GM19452 (cell line): ENCODE measurements at regions not wholly inside any gene's neighbourhood (a gene's known extent, or its start where the extent isn't known, plus 50 kb on each side); places are given as distances from the start of the nearest gene placed in this dataset.

Experiments
- ATAC-seq: cut with Tn5 transposase; IDR thresholded peaks from one replicate; pipeline ENCODE4 v1.9.1; 2021; ENCODE audit not compliant: unreplicated experiment

DNA sequence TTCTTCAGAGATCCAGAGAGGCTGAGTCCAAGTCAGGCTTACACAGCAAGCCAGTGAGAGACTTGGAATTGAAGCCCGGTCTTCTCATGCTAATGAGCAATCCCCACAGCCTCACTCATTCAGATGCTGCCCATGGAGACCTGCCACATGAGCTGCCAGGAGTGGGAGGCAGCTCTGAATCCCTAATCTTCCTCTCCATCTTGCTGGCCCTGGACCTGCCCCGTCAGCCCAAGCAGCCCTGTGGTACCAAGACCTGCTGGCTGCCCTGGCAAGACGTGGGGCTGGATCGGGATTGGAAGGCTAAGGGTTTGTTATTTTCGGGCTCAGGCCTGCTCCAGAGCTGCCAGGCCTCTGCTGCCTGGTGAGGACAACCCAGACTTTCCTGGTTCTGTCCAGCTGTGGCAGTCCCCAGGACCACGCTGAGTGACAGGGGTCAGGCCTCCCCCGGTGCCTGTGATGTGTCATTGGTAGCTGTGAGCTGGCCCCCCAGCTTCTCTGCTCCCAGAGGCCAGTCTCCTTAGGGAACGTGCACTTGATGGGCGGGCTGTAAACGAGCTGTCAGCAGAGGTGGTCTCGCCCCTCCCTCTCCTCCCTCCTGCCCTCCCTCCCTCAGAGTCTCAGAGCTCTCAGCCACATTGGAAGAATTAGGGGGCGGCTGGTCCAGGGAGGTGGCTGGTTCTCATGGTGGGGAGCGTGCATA is 135.0 kb downstream of the FOXD2 start:
- no peak for ATAC-seq

DNA sequence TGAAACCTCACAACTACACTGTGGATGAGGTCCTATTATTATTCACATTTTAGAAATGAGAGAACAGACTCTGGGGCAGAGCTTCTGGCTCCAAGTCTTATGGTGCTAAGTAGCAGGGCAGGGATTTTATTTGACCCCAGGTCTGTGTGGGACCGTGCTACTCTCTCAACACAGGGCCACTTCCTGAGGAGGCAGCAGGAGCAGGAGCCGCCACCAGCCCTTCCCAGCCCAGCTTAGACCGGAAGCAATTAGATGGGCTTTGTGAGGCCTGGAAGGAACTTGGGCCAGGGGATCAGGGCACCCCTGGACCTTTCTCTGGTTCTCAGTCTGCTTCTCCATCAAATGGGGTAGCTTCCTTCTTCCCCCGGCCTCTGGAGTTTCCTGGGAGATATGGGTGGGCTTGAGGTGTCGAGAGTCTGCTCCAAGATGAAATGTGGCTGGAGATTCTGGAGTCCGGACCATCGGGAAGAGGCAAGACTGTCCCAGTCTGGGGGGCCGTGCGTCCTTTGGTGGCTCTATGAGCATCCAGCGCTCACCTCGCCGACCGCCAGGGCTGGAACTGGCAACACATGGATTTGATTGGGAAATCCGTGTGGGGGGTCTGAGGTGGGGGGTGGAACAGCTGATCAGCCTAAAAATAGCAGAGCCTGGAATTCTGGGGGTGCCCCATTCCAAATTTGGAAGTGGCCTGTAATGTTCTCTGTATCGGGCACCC is 136.8 kb downstream of the FOXD2 start:
- ATAC-seq, result no peak

DNA sequence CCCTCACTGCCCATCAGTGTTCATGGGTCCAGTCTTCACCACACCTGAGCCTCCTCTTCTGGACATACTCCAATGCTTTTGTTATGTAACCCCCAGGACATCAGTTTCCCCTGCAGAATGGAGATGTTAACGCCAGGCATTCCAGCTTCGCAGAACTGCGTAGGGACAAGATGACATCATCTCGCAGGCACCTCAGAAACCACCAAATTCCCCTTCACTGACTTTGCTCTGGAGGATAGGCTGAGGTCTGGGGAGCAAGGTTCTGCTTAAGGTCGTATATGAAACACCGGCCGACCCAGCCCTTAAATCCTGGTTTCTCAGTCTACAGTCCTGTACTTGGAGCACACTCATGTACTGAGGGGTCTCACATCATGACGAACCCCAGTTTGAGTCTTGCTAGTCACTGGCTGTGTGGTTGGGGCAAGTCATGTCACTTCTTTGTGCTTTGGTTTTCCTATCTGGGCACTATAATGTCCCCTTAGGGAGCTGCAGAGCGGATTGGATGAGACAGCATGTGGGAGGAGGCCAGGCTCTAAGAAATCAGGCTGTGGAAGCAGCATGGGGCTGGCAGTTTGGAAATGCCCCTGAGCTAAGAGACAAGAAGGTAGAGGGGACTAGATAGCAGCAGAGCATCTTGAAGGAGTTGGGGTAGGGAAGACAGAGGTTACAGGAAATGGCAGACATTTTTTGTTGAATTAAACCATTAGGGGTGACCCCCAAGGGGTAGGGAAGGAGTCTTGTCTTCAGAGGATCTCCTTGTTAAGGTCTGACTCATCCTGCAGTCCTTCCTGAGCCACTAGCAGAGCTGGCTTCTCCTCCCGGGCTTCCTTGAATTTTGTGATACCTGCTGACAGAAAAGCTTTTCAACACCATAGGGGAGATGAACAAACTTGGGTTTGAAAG is 138.3 kb downstream of the FOXD2 start:
- no peak for ATAC-seq

DNA sequence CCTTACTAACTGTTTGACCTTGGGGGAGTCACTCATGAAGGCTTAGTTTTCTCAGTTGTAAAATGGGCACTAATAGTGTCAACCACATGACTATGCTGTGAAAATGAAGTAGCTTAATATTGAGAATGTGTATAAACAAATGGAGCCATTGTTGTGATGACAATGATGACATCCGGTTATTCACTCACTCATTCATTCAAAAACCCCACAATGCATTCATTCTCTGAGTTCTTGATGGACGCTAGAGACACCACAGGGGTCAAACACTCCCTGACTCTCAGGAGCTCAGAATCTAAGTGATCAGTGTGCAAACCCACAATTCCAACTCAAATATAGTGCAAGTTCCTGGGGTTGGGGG is 138.9 kb downstream of the FOXD2 start:
- ATAC-seq, result no peak

DNA sequence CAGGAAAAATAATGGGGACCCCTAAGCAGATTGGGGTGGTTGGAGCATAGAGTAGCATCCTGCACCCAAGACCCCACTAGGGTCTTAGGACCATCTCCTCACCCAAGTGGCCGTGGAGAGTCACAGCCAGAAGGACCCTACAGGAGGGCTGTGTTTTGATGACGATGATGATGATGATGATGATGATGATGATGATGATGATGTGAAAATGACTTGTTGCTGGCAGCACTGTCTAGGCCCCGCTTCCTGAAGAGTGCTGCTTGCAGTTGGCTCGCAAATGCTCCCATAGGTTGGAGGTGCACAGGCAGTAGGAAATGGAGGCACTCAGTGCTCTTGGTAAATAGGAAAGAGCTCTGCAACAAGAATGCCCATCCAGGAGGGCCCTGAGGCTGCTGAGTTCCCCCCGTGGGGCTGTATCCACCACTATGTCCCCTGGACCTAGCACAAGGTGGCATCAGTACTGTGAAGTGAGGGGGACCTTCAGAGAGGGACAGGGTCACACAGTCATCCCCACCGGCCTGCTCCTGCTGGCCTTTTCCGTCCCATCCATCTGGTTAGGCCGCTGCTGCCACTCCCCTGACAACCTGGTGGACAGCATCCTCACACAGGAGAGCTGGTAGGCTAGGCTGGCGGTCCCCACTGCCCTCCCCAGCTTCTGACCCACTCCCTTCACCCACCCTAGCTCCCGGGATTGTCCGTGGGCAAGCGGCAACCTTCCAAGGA is 139.6 kb downstream of the FOXD2 start:
- no peak for ATAC-seq

DNA sequence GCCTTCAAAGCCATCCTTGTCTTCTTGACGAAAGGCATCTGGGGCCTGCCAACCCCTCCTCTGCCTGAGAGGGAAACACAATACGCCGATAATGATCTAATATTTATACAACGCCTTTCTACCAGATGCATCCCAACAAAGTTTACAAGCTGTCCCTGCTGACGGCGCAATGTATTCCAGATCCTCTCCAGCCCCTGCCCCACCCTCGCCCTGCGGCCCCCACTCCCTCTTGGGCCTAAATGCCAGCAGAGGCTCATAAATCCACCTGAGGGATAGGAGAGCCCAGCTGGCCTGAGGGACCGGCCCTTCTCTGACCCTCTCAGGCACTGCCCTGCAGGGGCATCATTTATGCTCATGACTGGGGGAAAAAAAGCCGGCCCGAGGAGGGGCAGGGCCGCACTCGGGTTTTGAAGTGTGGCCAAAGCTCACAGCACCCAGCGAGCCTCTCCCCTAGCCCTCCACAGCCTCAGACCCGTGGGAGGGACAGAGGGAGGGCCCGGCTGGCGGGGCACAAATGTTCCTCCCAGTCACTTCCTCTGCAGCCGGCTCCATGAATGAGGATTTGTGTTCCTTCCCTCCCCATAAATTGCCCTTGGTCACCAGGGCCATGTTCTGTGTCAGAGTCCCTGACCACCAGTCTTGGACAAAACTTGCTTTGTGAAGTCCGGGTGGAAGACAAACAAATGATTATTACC is 140.3 kb downstream of the FOXD2 start:
- no peak for ATAC-seq

DNA sequence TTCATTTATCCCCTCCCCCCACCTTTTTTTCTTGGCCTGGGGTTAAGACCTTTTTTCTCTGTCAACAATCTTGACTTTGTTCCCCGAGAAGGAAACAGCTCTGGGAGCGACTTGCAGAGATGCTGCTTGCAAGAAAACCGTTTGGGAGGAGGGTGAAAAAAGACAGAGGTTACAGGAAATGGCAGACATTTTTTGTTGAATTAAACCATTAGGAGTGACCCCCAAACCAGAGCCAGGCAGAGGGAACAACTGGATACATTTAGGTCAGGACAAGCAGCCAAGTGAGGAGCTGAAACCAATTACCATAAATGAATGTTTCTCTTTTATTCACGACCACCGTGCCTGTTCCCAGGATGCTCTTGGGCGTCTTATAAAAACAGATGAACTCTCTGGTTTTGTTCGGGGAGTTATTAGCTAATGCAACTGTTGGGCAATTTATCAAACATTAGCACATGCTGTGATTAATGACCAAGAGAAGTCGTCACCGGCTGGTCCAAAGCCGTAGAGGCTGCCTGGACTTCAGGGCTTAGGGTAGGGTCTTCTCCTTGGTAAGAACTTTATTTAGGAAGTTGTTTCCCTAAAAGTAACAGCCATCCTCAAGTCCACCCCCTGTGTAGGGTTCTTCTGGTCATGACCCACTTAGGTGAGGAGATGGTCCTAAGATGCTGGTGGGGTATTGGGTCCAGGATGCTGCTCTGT is 141.0 kb downstream of the FOXD2 start:
- ATAC-seq, result no peak

DNA sequence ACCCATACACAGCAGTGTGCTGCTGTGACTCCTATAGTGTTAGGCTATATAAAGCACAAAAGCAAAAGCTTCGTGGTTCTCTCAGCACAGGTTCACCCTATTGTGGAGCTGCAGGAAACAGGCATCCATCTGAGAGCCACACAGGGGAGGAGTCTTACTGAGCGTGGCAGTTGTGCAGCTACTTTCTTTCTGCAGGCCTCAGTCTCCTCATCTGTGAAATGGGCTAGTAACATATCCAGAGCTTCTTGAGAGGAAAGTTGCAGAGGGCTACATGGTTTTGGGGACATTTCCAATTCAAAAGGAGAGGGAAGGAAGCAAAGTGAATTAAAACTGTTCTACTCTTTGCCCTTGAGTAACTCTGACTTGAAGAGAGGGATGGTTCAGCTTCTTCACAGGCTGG is 142.0 kb downstream of the FOXD2 start:
- no peak for ATAC-seq

DNA sequence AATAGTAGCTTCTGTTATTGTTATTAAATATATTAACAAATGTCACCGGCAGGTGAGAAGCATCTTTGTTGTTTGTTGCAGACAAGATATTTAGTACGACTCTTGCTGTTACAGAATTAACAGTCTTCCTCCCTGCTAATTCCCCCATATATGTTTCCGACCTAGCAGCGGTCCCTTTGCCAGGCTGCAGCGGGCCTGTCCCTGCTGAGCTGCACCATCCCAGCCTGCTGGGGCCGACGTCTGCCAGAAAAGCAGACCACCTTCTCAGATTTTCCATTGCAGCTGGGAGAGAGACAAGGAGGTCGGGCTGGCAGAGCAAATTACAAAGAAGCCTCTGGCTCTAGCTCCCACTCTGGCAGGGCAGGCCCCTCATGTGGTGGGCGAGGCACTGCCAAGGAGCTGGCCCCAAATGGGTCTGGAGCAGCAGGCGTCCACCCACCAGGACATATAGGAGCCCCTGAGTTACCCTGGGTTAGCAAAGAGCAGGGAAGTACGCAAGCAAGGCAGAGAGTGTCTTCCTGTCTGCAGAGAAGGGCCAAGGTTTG is 142.7 kb downstream of the FOXD2 start:
- no peak for ATAC-seq

DNA sequence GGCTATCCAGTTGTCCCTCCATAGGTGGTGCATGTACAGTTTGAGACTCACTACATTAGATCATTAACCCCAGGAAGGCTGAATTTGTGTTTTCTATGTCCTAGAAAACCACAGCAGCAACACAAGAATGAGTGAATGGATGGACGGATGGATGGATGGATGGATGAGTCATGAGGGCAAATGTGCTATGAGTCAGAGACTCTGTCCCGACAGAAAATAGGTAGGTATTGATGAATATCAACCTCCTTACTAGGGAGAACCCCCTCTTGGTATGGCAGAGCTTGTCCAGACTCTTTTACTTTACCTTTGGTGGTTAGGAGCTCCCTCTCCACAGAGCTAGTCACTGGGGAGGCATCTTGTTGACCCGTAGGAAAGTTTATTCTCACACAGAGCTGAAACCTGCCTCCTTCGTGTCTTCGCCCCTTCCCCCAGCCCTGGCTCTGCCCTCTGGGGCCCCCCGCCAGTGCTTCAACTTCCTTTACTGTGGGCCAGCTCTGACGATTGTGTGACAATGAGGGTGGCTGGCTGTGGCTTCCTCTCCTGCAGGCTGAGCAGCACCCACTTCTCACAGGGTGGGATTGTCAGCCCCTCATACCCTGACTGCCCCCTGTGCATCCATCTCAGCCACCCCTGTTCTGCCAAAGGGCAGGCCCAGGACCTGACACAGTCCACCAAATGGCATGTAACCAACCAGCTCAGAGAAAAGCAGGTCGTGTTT is 145.2 kb downstream of the FOXD2 start:
- ATAC-seq, result no peak

DNA sequence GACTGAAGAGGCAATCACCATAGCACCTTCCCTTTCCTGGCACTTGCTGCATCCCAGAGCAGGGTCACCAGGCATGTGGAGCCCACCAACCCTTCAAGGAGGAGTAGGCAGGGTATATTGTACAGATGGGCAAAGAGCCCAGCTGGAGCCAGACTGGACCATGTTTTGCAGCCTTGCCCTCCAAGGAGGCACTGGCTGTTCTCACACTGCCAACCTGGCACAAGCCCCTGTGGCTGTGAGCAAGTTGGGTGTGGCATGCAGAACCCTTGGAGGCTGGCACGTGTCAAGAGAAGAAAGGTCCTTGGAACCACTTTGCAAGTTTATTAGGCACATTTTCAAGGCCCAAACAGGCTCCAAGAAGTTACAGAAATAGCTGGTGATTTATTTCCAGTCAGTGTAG is 146.4 kb downstream of the FOXD2 start:
- ATAC-seq, result no peak

DNA sequence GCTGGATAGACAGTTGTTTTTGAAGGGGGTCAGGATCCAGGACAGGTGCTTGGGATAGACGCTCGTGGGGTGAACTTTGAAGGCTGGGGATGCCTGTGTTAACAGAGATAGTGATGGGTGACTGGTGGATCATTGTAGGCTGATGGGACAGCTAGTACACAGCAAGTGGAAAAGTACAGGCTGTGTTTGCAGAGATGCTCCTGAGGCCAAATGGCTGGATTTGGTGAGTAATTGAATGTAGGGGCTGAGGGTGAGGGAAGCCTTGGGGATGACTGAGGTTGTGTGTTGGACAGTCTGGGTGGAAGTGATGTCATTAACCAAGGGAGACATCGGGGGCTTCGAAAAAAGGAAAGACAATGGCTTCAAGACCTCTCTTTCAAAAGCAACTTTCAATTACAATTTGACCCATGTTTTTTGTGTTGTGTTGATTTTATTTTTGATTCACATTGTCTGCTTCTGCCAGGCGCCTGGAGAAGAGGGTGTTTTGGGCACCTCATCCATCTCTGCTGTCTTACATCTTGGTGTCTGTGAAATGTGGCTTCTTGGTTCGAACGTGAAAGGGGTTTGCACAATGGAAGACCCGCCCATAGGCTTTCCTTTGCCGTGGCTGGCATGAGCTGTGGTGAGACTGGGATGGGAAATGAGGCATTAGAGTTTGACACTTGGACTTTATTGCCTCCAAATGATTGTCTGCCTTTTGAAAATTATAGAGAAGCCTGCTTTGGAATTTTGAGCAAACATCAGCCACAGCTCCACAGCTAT is 147.5 kb downstream of the FOXD2 start:
- no peak for ATAC-seq

DNA sequence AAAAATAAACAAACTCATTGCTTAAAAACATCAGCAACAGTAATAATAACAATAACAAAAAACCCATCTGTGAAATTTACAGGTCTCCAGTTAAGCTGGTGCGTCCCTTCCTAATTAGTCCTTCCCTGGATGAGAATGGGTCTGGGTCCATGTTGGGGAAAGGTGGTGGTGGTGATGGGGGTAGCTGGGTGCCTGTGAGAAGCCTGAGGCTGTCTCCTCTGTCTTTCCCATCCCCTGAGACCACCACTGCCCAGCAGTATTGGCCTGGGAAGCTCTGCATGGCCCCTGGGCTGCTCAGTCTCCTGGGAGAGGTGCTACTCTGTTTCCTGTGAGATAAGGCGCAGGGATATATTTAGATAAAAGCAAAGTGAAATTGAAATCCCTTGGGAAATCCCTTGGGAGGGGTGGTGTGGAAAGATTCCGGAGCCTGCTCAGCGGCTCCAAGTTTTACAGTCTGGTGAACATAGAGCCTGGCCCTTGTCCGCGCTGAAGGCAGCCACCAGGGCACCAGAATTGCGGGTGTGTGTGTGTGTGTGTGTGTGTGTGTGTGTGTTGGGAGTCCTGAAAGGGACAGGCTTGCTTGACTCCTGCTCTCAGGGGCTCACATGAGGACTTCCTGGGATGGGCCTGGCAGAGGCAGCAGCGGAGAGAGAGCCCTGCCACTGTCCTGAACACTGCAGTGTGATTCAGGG is 150.2 kb downstream of the FOXD2 start:
- no peak for ATAC-seq

DNA sequence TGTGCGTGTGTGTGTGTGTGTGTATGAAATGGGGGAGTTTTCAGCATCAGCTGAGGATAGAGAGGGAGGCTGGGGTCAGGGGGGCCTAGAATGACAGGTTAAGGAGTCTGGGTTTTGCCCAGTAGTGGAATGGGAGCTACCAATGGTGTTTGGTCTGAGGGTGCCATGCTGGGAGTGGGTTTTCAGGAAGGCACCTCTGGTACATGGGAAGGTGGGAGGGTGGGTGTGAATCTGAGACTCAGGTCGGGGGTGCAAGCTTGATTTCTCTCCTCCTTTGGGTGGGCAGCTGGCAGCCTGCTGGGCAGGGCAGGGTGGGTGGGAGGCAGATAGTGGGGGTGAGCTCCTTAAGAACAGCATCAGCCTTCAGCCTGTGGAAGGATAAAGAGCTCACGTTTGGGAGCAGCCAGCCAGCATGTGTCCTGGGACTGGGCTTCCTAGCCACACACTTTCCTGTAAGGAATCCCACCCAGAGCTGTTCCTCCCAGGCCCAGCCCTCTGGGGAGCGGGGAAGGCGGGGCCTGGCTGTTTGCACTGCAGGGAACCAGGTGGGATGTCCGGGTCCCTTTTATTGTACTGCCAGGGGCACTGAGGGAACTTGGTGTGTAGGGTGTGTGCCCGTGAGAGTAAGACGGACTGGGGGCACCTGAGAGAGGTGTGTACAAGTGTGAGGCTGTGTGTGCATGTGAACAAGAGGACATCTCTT is 152.8 kb downstream of the FOXD2 start:
- ATAC-seq, result no peak

DNA sequence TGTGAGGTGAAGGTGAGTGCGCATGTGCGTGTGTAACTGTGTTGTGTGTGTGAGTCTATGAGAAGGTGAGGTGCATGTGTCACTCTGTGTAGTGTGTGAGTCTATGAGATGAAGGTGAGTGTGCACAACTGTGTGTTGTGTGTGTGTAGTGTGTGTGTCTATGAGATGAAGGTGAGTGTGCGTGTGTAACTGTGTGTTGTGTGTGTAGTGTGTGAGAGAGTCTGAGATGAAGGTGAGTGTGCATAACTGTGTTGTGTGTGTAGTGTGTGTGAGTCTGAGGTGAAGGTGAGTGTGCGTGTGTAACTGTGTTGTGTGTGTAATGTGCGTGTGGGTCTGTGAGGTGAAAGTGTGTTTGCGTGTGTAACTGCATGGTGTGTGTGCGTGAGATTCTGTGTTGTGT is 154.0 kb downstream of the FOXD2 start:
- ATAC-seq, result no peak

DNA sequence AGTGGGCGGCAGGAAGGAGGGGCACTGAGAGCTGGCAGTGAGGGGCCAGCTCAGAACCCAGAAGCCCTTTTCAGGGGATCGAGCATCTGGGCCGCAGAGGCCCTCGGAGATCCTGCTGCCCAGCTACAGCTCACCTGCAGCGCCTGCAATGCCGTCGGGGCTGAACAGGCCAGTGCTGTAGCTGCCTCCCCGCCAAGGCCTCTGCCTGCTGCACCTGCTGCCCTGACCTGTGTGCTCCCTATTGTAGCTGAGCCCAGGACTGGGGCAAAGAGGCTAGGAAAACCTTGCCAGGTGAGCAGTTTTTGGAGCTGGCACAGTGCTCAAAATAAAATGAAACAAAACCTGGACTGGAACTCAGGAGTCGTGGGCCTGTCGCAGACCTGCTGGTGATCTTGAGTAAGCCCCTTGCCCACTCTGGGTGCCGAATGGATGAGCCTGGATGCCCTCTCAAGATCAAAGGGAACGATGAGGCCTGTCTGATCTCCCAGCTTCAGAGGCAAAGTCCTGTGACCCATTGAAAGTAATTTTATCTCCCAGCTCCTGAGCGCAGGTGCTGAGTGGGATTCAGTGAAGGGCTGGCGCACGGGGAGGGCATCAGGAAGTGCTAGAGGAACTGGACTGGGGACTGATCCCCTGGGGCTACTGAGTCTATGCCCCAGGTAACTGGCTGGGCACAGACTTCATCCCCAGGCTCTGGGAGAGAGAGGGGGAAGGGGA is 154.6 kb downstream of the FOXD2 start:
- ATAC-seq, result no peak
